ENCODE measurements at regions not wholly inside any gene's neighbourhood (a gene's known extent, or its start where the extent isn't known, plus 50 kb on each side); places are given as distances from the start of the nearest gene placed in this dataset.

GRCh38 chr5:77852068-77852513 is 76.0 kb upstream of the TBCA start:
- 16% methylated on average over 4 of the region's 13 CpGs for WGBS (ENCODE audit: insufficient coverage)
- no peaks in the 10 kb centered on the region for H3K9me3 Mint-ChIP-seq
- H3K27ac ChIP-seq (ENCODE audit: low read length): no peak overlapping the region
- no peaks in the 10 kb centered on the region for H3K9me3 ChIP-seq
- H3K4me3 Mint-ChIP-seq: peak overlapping the region; percentile 75 to 86 (median 81)
- H3K27me3 Mint-ChIP-seq: peaks cover 5 to 33% of the 10 kb centered on the region in 2 donors
- ChIA-PET POLR2A (no interaction called here), CTCF (interaction anchor here in 1 of 2 donors (0.6 to 0.7 kb wide), 2 partner anchors 44 to 48 kb away, joined by 3 to 4 read pairs; no protein-coding TSS in a partner anchor)
- DNase-seq: no peak
- no peaks in the 10 kb centered on the region for H3K36me3 Mint-ChIP-seq
- no peak overlapping the region for H3K27ac Mint-ChIP-seq
- ATAC-seq (replicated peaks in 1 of 4): peak in 1 of 4 experiments; percentile 6
- H3K4me1 Mint-ChIP-seq: peaks cover 12 to 20% (median 20%) of the 10 kb centered on the region in 3 donors
- no peaks in the 10 kb centered on the region for H3K36me3 ChIP-seq (ENCODE audit: control insufficient read depth in 2 of 2, extremely low read depth in 1 of 2, insufficient read depth in 1 of 2, low read length in 1 of 2)
- H3K4me1 ChIP-seq (ENCODE audit: control insufficient read depth in 1 of 2, extremely low read depth in 1 of 2, insufficient read depth in 2 of 2, low read length in 2 of 2): peaks cover 5 to 12% of the 10 kb centered on the region in 2 experiments
- peak overlapping the region; percentile 35 to 86 for H3K4me3 ChIP-seq (ENCODE audit: control insufficient read depth in 1 of 2, extremely low read depth in 1 of 2, low read length in 1 of 2)
- H3K27me3 ChIP-seq (replicated peaks in 1 of 2; ENCODE audit: control insufficient read depth in 2 of 2, extremely low read depth in 1 of 2, insufficient read depth in 2 of 2, low read length in 1 of 2): peaks cover under 1 to 26% of the 10 kb centered on the region in 2 experiments

- peak in 1 of 4 experiments; percentile 31 for ATAC-seq (replicated peaks in 1 of 4)
- CTCF ChIA-PET: interaction anchor here in 1 of 2 donors (0.7 kb wide), 1 partner anchor 45 kb away, joined by 4 read pairs; no protein-coding TSS in a partner anchor
- Histone ChIP-seq H3K27ac (ENCODE audit: low read length) (no peak overlapping the region), H3K36me3 (ENCODE audit: control insufficient read depth in 2 of 2, extremely low read depth in 1 of 2, insufficient read depth in 1 of 2, low read length in 1 of 2) (no peaks in the 10 kb centered on the region), H3K4me3 (ENCODE audit: control insufficient read depth in 1 of 2, extremely low read depth in 1 of 2, low read length in 1 of 2) (peak overlapping the region; percentile 35 to 86), H3K9me3 (no peaks in the 10 kb centered on the region), H3K4me1 (ENCODE audit: control insufficient read depth in 1 of 2, extremely low read depth in 1 of 2, insufficient read depth in 2 of 2, low read length in 2 of 2) (peaks cover 5 to 12% of the 10 kb centered on the region in 2 experiments), H3K27me3 (replicated peaks in 1 of 2; ENCODE audit: control insufficient read depth in 2 of 2, extremely low read depth in 1 of 2, insufficient read depth in 2 of 2, low read length in 1 of 2) (peaks cover 2 to 30% of the 10 kb centered on the region in 2 experiments)
- 50% methylated on average over 55 of the region's 89 CpGs for WGBS (ENCODE audit: insufficient coverage)
- Mint-ChIP-seq H3K9me3 (no peaks in the 10 kb centered on the region), H3K4me3 (peak overlapping the region; percentile 75 to 86 (median 81)), H3K27me3 (peaks cover 0 to 33% of the 10 kb centered on the region in 2 donors), H3K27ac (no peak overlapping the region), H3K4me1 (peaks cover 12 to 20% (median 20%) of the 10 kb centered on the region in 3 donors), H3K36me3 (no peaks in the 10 kb centered on the region)
- POLR2A ChIA-PET: no interaction called here
- DNase-seq: peak in 2 of 35 experiments; percentile 9 to 17
Observed at GRCh38 chr5:77851176-77852067, 75.3 kb upstream of the TBCA start.

GRCh38 chr5:77850536-77851175 is 74.5 kb upstream of the TBCA start:
- Histone ChIP-seq H3K4me3 (ENCODE audit: control insufficient read depth in 1 of 2, extremely low read depth in 1 of 2, low read length in 1 of 2) (no peak overlapping the region), H3K27ac (ENCODE audit: low read length) (no peak overlapping the region), H3K4me1 (ENCODE audit: control insufficient read depth in 1 of 2, extremely low read depth in 1 of 2, insufficient read depth in 2 of 2, low read length in 2 of 2) (peaks cover 5 to 12% of the 10 kb centered on the region in 2 experiments), H3K36me3 (ENCODE audit: control insufficient read depth in 2 of 2, extremely low read depth in 1 of 2, insufficient read depth in 1 of 2, low read length in 1 of 2) (no peaks in the 10 kb centered on the region), H3K9me3 (no peaks in the 10 kb centered on the region), H3K27me3 (replicated peaks in 1 of 2; ENCODE audit: control insufficient read depth in 2 of 2, extremely low read depth in 1 of 2, insufficient read depth in 2 of 2, low read length in 1 of 2) (peaks cover 2 to 30% of the 10 kb centered on the region in 2 experiments)
- no peak overlapping the region for H3K27ac Mint-ChIP-seq
- peak overlapping the region; percentile 72 to 86 (median 75) for H3K4me3 Mint-ChIP-seq
- H3K27me3 Mint-ChIP-seq: peaks cover 0 to 36% of the 10 kb centered on the region in 2 donors
- H3K36me3 Mint-ChIP-seq: no peaks in the 10 kb centered on the region
- H3K9me3 Mint-ChIP-seq: no peaks in the 10 kb centered on the region
- POLR2A ChIA-PET: interaction anchor here in 1 of 2 donors (0.7 kb wide), 1 partner anchor 275 kb away, joined by 3 read pairs; no protein-coding TSS in a partner anchor
- H3K4me1 Mint-ChIP-seq: peaks cover 12 to 20% (median 20%) of the 10 kb centered on the region in 3 donors
- 98% methylated on average over 30 of the region's 30 CpGs for WGBS (ENCODE audit: insufficient coverage)
- ATAC-seq (replicated peaks in 1 of 4): no peak
- DNase-seq: no peak
- CTCF ChIA-PET: no interaction called here

- no peak for DNase-seq
- no peaks in the 10 kb centered on the region for H3K9me3 ChIP-seq
- ATAC-seq (replicated peaks in 1 of 4): no peak
- no CpG with 5 or more reads among the region's 6 CpGs for WGBS (ENCODE audit: insufficient coverage)
- no peak overlapping the region for H3K27ac Mint-ChIP-seq
- ChIA-PET POLR2A (no interaction called here), CTCF (no interaction called here)
- peaks cover 20 to 29% (median 24%) of the 10 kb centered on the region in 3 donors for H3K4me1 Mint-ChIP-seq
- H3K4me3 ChIP-seq (ENCODE audit: control insufficient read depth in 1 of 2, extremely low read depth in 1 of 2, low read length in 1 of 2): no peak overlapping the region
- peaks cover 2 to 38% of the 10 kb centered on the region in 2 experiments for H3K27me3 ChIP-seq (replicated peaks in 1 of 2; ENCODE audit: control insufficient read depth in 2 of 2, extremely low read depth in 1 of 2, insufficient read depth in 2 of 2, low read length in 1 of 2)
- H3K27ac ChIP-seq (ENCODE audit: low read length): no peak overlapping the region
- no peaks in the 10 kb centered on the region for H3K9me3 Mint-ChIP-seq
- no peak overlapping the region for H3K4me3 Mint-ChIP-seq
- H3K36me3 Mint-ChIP-seq: no peaks in the 10 kb centered on the region
- peaks cover 7 to 43% of the 10 kb centered on the region in 2 donors for H3K27me3 Mint-ChIP-seq
- no peaks in the 10 kb centered on the region for H3K36me3 ChIP-seq (ENCODE audit: control insufficient read depth in 2 of 2, extremely low read depth in 1 of 2, insufficient read depth in 1 of 2, low read length in 1 of 2)
- peaks cover 5 to 19% of the 10 kb centered on the region in 2 experiments for H3K4me1 ChIP-seq (ENCODE audit: control insufficient read depth in 1 of 2, extremely low read depth in 1 of 2, insufficient read depth in 2 of 2, low read length in 2 of 2)
Observed at GRCh38 chr5:77849308-77849900, 73.3 kb upstream of the TBCA start.

GRCh38 chr5:77847814-77848290 is 71.7 kb upstream of the TBCA start:
- Mint-ChIP-seq H3K27me3 (peaks cover 21 to 49% of the 10 kb centered on the region in 2 donors), H3K36me3 (no peaks in the 10 kb centered on the region), H3K4me1 (peaks cover 15 to 26% (median 23%) of the 10 kb centered on the region in 3 donors), H3K9me3 (no peaks in the 10 kb centered on the region), H3K4me3 (no peak overlapping the region), H3K27ac (no peak overlapping the region)
- Histone ChIP-seq H3K4me1 (ENCODE audit: control insufficient read depth in 1 of 2, extremely low read depth in 1 of 2, insufficient read depth in 2 of 2, low read length in 2 of 2) (peaks cover 5 to 24% of the 10 kb centered on the region in 2 experiments), H3K4me3 (ENCODE audit: control insufficient read depth in 1 of 2, extremely low read depth in 1 of 2, low read length in 1 of 2) (no peak overlapping the region), H3K36me3 (ENCODE audit: control insufficient read depth in 2 of 2, extremely low read depth in 1 of 2, insufficient read depth in 1 of 2, low read length in 1 of 2) (no peaks in the 10 kb centered on the region), H3K27ac (ENCODE audit: low read length) (no peak overlapping the region), H3K27me3 (replicated peaks in 1 of 2; ENCODE audit: control insufficient read depth in 2 of 2, extremely low read depth in 1 of 2, insufficient read depth in 2 of 2, low read length in 1 of 2) (peaks cover 4 to 48% of the 10 kb centered on the region in 2 experiments), H3K9me3 (no peaks in the 10 kb centered on the region)
- POLR2A ChIA-PET: no interaction called here
- 96% methylated on average over 5 of the region's 7 CpGs for WGBS (ENCODE audit: insufficient coverage)
- ATAC-seq (replicated peaks in 1 of 4) (no peak), DNase-seq (no peak)
- CTCF ChIA-PET: no interaction called here

GRCh38 chr5:77847129-77847460 is 71.0 kb upstream of the TBCA start:
- POLR2A ChIA-PET: no interaction called here
- CTCF ChIA-PET: no interaction called here
- no peak for ATAC-seq (replicated peaks in 1 of 4)
- Histone ChIP-seq H3K9me3 (no peaks in the 10 kb centered on the region), H3K27me3 (replicated peaks in 1 of 2; ENCODE audit: control insufficient read depth in 2 of 2, extremely low read depth in 1 of 2, insufficient read depth in 2 of 2, low read length in 1 of 2) (peaks cover 4 to 43% of the 10 kb centered on the region in 2 experiments), H3K4me3 (ENCODE audit: control insufficient read depth in 1 of 2, extremely low read depth in 1 of 2, low read length in 1 of 2) (no peak overlapping the region), H3K27ac (ENCODE audit: low read length) (no peak overlapping the region), H3K36me3 (ENCODE audit: control insufficient read depth in 2 of 2, extremely low read depth in 1 of 2, insufficient read depth in 1 of 2, low read length in 1 of 2) (no peaks in the 10 kb centered on the region), H3K4me1 (ENCODE audit: control insufficient read depth in 1 of 2, extremely low read depth in 1 of 2, insufficient read depth in 2 of 2, low read length in 2 of 2) (peaks cover 2 to 18% of the 10 kb centered on the region in 2 experiments)
- H3K4me1 Mint-ChIP-seq: peaks cover 11 to 20% (median 16%) of the 10 kb centered on the region in 3 donors
- no peak overlapping the region for H3K4me3 Mint-ChIP-seq
- H3K27ac Mint-ChIP-seq: no peak overlapping the region
- no peaks in the 10 kb centered on the region for H3K9me3 Mint-ChIP-seq
- 90% methylated on average over 7 of the region's 9 CpGs for WGBS (ENCODE audit: insufficient coverage)
- H3K27me3 Mint-ChIP-seq: peaks cover 26 to 52% of the 10 kb centered on the region in 2 donors
- no peaks in the 10 kb centered on the region for H3K36me3 Mint-ChIP-seq
- DNase-seq: no peak

Measured in T-cell (primary cell).